ENCODE measurements at regions not wholly inside any gene's neighbourhood (a gene's known extent, or its start where the extent isn't known, plus 50 kb on each side); places are given as distances from the start of the nearest gene placed in this dataset.

DNA sequence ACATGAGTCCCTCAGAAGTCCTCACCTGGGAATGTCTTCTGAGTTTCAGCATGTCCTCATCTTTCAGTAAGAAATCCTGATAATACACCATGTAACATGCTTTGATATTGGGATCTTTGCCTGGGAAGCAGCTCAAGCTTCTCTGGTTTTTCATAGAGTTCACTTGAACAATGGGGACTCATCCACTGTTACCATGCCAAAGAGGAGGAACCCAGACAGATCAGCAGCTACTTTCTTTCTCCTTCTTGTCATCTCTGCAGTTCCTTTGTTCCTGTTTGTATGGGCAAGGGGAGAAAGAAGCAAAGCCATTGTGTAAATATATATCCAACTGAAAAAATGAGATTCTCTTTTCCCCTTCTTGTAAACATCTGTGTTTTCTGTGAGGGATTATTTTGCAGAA is 450.6 kb upstream of the HS3ST5 start:
- CTCF ChIA-PET, result no interaction called here
- ATAC-seq, result no peak
- RAD21 ChIA-PET (ENCODE audit: low non-redundant PET in 1 of 2, low total read pairs in 2 of 2, uncharacterized antibody in 2 of 2, unreplicated experiment in 2 of 2), result no interaction called here

More for the DNA sequence above, 450.6 kb upstream of the HS3ST5 start:
- no peaks in the 10 kb centered on the region; the same call in 1 of the 2 replicates for H4K20me1 ChIP-seq (ENCODE audit: insufficient read depth)
- POLR2A ChIA-PET, result no interaction called here
- H2AFZ ChIP-seq (ENCODE audit: low read depth, low read length, poor library complexity, severe bottlenecking), result no peak overlapping the region
- no peaks in the 10 kb centered on the region for H3K79me2 ChIP-seq (ENCODE audit: insufficient read depth, low read length)
- H3K9me2 ChIP-seq (ENCODE audit: insufficient read depth), result no peaks in the 10 kb centered on the region
- TF ChIP-seq TCF7L2 (IDR thresholded peaks at IDR 0.05; ENCODE audit: borderline replicate concordance, extremely low read depth, insufficient read depth, insufficient read length) (no peak), EGR1 (IDR thresholded peaks at IDR 0.05; ENCODE audit: low read depth) (no peak), RAD21 (IDR thresholded peaks at IDR 0.05; ENCODE audit: low read depth) (no peak), ZNF274 (IDR thresholded peaks at IDR 0.05; ENCODE audit: low read depth, low read length) (no peak), CEBPB (IDR thresholded peaks at IDR 0.05; ENCODE audit: low read depth) (no peak), POLR2A (IDR thresholded peaks at IDR 0.05; ENCODE audit: borderline replicate concordance, extremely low read depth, insufficient read depth, insufficient read length) (no peak), EZH2phosphoT487 (IDR thresholded peaks at IDR 0.05; ENCODE audit: borderline replicate concordance) (no peak), SP1 (IDR thresholded peaks at IDR 0.05; ENCODE audit: low read depth) (no peak), YY1 (IDR thresholded peaks at IDR 0.05; ENCODE audit: extremely low read depth, insufficient replicate concordance, low read depth, low read length) (no peak), ELF1 (IDR thresholded peaks at IDR 0.05; ENCODE audit: borderline replicate concordance, low read depth) (no peak), ZFX (IDR thresholded peaks at IDR 0.05) (no peak), JUND (IDR thresholded peaks at IDR 0.05) (no peak), EZH2 (IDR thresholded peaks at IDR 0.05) (no peak), FOSL1 (IDR thresholded peaks at IDR 0.05; ENCODE audit: low read depth) (no peak)
- TF ChIP-seq, protein P1, sequence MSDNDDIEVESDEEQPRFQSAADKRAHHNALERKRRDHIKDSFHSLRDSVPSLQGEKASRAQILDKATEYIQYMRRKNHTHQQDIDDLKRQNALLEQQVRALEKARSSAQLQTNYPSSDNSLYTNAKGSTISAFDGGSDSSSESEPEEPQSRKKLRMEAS (IDR thresholded peaks at IDR 0.05), result no peak
- TF ChIP-seq, protein P2, sequence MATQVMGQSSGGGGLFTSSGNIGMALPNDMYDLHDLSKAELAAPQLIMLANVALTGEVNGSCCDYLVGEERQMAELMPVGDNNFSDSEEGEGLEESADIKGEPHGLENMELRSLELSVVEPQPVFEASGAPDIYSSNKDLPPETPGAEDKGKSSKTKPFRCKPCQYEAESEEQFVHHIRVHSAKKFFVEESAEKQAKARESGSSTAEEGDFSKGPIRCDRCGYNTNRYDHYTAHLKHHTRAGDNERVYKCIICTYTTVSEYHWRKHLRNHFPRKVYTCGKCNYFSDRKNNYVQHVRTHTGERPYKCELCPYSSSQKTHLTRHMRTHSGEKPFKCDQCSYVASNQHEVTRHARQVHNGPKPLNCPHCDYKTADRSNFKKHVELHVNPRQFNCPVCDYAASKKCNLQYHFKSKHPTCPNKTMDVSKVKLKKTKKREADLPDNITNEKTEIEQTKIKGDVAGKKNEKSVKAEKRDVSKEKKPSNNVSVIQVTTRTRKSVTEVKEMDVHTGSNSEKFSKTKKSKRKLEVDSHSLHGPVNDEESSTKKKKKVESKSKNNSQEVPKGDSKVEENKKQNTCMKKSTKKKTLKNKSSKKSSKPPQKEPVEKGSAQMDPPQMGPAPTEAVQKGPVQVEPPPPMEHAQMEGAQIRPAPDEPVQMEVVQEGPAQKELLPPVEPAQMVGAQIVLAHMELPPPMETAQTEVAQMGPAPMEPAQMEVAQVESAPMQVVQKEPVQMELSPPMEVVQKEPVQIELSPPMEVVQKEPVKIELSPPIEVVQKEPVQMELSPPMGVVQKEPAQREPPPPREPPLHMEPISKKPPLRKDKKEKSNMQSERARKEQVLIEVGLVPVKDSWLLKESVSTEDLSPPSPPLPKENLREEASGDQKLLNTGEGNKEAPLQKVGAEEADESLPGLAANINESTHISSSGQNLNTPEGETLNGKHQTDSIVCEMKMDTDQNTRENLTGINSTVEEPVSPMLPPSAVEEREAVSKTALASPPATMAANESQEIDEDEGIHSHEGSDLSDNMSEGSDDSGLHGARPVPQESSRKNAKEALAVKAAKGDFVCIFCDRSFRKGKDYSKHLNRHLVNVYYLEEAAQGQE (IDR thresholded peaks at IDR 0.05; ENCODE audit: low read depth), result no peak
- TF ChIP-seq, protein P3, sequence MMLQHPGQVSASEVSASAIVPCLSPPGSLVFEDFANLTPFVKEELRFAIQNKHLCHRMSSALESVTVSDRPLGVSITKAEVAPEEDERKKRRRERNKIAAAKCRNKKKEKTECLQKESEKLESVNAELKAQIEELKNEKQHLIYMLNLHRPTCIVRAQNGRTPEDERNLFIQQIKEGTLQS (IDR thresholded peaks at IDR 0.05), result no peak
- TF ChIP-seq, protein P4, sequence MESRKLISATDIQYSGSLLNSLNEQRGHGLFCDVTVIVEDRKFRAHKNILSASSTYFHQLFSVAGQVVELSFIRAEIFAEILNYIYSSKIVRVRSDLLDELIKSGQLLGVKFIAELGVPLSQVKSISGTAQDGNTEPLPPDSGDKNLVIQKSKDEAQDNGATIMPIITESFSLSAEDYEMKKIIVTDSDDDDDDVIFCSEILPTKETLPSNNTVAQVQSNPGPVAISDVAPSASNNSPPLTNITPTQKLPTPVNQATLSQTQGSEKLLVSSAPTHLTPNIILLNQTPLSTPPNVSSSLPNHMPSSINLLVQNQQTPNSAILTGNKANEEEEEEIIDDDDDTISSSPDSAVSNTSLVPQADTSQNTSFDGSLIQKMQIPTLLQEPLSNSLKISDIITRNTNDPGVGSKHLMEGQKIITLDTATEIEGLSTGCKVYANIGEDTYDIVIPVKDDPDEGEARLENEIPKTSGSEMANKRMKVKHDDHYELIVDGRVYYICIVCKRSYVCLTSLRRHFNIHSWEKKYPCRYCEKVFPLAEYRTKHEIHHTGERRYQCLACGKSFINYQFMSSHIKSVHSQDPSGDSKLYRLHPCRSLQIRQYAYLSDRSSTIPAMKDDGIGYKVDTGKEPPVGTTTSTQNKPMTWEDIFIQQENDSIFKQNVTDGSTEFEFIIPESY (IDR thresholded peaks at IDR 0.05; ENCODE audit: extremely low read depth, insufficient replicate concordance, low read length), result no peak
- TF ChIP-seq, protein P5, sequence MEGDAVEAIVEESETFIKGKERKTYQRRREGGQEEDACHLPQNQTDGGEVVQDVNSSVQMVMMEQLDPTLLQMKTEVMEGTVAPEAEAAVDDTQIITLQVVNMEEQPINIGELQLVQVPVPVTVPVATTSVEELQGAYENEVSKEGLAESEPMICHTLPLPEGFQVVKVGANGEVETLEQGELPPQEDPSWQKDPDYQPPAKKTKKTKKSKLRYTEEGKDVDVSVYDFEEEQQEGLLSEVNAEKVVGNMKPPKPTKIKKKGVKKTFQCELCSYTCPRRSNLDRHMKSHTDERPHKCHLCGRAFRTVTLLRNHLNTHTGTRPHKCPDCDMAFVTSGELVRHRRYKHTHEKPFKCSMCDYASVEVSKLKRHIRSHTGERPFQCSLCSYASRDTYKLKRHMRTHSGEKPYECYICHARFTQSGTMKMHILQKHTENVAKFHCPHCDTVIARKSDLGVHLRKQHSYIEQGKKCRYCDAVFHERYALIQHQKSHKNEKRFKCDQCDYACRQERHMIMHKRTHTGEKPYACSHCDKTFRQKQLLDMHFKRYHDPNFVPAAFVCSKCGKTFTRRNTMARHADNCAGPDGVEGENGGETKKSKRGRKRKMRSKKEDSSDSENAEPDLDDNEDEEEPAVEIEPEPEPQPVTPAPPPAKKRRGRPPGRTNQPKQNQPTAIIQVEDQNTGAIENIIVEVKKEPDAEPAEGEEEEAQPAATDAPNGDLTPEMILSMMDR (IDR thresholded peaks at IDR 0.05 in 2 of 3, conservative IDR thresholded peaks at IDR 0.05 in 1 of 3; ENCODE audit: borderline replicate concordance in 1 of 3, insufficient read depth in 1 of 3, low read depth in 2 of 3, low read length in 2 of 3), result no peak
- no peaks in the 10 kb centered on the region for H3K36me3 ChIP-seq (ENCODE audit: control insufficient read depth in 1 of 2, insufficient read depth in 2 of 2, low read length in 2 of 2)
- H3K27me3 ChIP-seq (ENCODE audit: insufficient read depth, low read length), result no peaks in the 10 kb centered on the region
- no peak for DNase-seq (ENCODE audit: low read depth, low spot score)
- H3K4me2 ChIP-seq (ENCODE audit: low read length), result no peak overlapping the region
- H3K9me3 ChIP-seq (ENCODE audit: control insufficient read depth in 1 of 2, insufficient read depth in 1 of 2, low read depth in 1 of 2, low read length in 2 of 2), result no peaks in the 10 kb centered on the region
- no TSS peak for BruUV-seq (replicated peaks)
- H3K4me3 ChIP-seq (replicated peaks in 1 of 2; ENCODE audit: low read depth in 1 of 2, low read length in 2 of 2), result no peak overlapping the region
- no peak overlapping the region for H3K9ac ChIP-seq (ENCODE audit: low read length)
- H3K27ac ChIP-seq (ENCODE audit: low read depth, low read length), result no peak overlapping the region
- intact Hi-C loops (cut with micrococcal nuclease), result no loop called here
- H3K4me1 ChIP-seq (ENCODE audit: control insufficient read depth in 1 of 2, insufficient read depth in 2 of 2, low read length in 2 of 2), result no peaks in the 10 kb centered on the region
